Prostate gland (tissue), 2 donors: ENCODE measurements at regions not wholly inside any gene's neighbourhood (a gene's known extent, or its start where the extent isn't known, plus 50 kb on each side); places are given as distances from the start of the nearest gene placed in this dataset.

Experiments used
- DNase-seq: peaks from one replicate; pipeline ENCODE4 v3.0.0-alpha.2; 2019; ENCODE audit warnings: low spot score
- H3K27ac ChIP-seq, 2 donors: fragments of 200-600 bp; sonication (generic); 2 replicates each; pipeline ENCODE4 v1.5.1; 2017 to 2019
- H3K27me3 ChIP-seq: fragments of 200-600 bp; sonication (generic); replicated peaks from 2 replicates; pipeline ENCODE4 v1.5.1; 2019; ENCODE audit not compliant: insufficient read depth
- H3K36me3 ChIP-seq, 2 donors: fragments of 200-600 bp; sonication (generic); 1 replicate in 1 of 2; 2 replicates in 1 of 2; pipeline versions ENCODE4 v1.5.1 to v1.8.1; 2017 to 2019
- H3K4me1 ChIP-seq: fragments of 200-600 bp; sonication (generic); replicated peaks from 2 replicates; pipeline ENCODE4 v1.5.1; 2019
- H3K4me3 ChIP-seq, 2 donors: fragments of 200-600 bp; sonication (generic); 2 replicates each; pipeline ENCODE4 v1.5.1; 2017 to 2019
- H3K9me3 ChIP-seq: fragments of 200-600 bp; sonication (generic); 2 replicates; pipeline ENCODE4 v1.5.1; 2017
- POLR2A ChIP-seq: fragments of 450-650 bp; IDR thresholded peaks from one replicate; pipeline ENCODE4 v1.6.1; 2016; ENCODE audit warnings: antibody characterized with exemption, mild to moderate bottlenecking
- POLR2AphosphoS5 ChIP-seq: sonication (generic); formaldehyde crosslinking; IDR thresholded peaks from one replicate; pipeline ENCODE4 v1.6.1; 2017; ENCODE audit warnings: antibody characterized with exemption
- WGBS: methylation state at CpG from one replicate; pipeline ENCODE4 v1.1.5; 2018; 5-methylcytosine and 5-hydroxymethylcytosine counted together
- intact Hi-C: fragments of 100-400 bp; cut with DNase I; formaldehyde crosslinking; loops from one replicate; pipeline ENCODE4 v1.14.2; 2022
- TF ChIP-seq, protein P1 (sequence below), 4 experiments: fragments of 200-600 bp in 2 of 4; fragments of 450-650 bp in 2 of 4; sonication (generic) in 2 of 4; IDR thresholded peaks; 1 replicate in 3 of 4; 2 replicates in 1 of 4; pipeline ENCODE4 v1.5.1; 2016 to 2019; ENCODE audit warnings: antibody characterized with exemption in 4 of 4, mild to moderate bottlenecking in 2 of 4, moderate library complexity in 2 of 4

DNA sequence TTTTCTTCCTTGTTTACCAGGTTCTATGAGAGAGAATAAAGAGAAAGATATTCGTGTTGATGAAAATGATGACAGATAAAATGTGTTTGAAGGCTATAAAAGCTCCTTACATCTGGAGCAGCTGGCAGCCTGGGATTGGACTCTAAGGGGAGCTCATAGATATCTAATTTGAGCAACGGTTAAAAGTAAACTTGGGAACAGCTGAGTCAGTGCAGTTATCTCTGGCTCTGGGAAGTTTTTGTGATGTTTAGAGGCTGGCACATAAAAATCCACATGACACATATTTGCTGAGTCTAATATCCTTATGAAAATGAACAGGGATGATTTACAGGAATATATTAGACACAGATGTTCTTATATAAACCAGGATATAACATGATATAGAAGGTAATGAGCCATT lies 331.8 kb upstream of the TENM3 start:
- Histone ChIP-seq H3K27ac (no peak overlapping the region), H3K27me3 (no peaks in the 10 kb centered on the region), H3K9me3 (no peaks in the 10 kb centered on the region), H3K4me1 (no peaks in the 10 kb centered on the region), H3K4me3 (no peak overlapping the region), H3K36me3 (no peaks in the 10 kb centered on the region)
- TF ChIP-seq POLR2AphosphoS5: no peak
- TF ChIP-seq POLR2A: no peak
- TF ChIP-seq, protein P1, sequence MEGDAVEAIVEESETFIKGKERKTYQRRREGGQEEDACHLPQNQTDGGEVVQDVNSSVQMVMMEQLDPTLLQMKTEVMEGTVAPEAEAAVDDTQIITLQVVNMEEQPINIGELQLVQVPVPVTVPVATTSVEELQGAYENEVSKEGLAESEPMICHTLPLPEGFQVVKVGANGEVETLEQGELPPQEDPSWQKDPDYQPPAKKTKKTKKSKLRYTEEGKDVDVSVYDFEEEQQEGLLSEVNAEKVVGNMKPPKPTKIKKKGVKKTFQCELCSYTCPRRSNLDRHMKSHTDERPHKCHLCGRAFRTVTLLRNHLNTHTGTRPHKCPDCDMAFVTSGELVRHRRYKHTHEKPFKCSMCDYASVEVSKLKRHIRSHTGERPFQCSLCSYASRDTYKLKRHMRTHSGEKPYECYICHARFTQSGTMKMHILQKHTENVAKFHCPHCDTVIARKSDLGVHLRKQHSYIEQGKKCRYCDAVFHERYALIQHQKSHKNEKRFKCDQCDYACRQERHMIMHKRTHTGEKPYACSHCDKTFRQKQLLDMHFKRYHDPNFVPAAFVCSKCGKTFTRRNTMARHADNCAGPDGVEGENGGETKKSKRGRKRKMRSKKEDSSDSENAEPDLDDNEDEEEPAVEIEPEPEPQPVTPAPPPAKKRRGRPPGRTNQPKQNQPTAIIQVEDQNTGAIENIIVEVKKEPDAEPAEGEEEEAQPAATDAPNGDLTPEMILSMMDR (IDR thresholded peaks at IDR 0.05): no peak
- WGBS: 15% methylated on average over 2 of the region's 2 CpGs
- DNase-seq: no peak
- intact Hi-C loops: no loop called here

DNA sequence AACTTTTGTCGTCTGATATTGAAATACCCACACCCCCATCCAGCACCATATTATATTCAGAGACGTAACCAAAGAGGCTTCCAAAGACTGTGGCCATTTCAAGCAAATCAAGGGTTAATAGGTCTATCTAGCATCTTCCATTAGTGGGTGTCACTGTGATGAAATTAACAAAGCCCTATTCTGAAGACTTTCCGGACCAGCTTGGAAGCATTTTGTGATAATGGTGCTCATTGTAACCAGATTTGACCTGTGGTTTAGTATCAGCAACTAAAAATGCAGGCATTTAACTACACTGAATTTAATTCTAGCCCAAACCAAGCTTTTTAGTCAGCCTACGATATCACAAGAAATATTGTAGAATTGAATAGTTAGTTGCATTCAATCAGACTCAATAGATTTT lies 309.7 kb upstream of the TENM3 start:
- Histone ChIP-seq H3K27me3 (no peaks in the 10 kb centered on the region), H3K36me3 (no peaks in the 10 kb centered on the region), H3K4me1 (no peaks in the 10 kb centered on the region), H3K9me3 (no peaks in the 10 kb centered on the region), H3K27ac (no peak overlapping the region), H3K4me3 (no peak overlapping the region)
- 87% methylated on average over 4 of the region's 4 CpGs for WGBS
- TF ChIP-seq POLR2AphosphoS5: no peak
- TF ChIP-seq POLR2A: no peak
- TF ChIP-seq, protein P1 (IDR thresholded peaks at IDR 0.05): no peak
- intact Hi-C loops: no loop called here
- no peak for DNase-seq

DNA sequence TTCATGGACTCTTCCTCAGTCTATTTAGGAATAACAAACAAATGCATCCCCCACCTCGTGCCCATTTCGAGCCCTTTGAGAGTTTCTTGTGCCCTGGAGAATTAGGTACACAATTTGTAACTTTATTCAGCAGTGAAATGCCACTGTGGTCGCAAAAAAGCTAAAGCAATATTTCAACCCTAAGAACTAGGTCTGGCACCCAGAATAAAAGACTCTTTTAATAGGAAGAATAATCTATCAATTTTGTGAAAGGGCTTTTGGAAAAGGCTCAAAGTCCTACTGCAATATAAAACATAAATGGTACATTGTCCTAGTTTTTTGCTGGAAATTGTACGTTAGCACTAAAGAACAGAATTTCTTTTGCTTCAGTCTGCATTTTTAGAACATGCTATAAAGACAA lies 304.6 kb upstream of the TENM3 start:
- DNase-seq: no peak
- intact Hi-C loops: no loop called here
- TF ChIP-seq, protein P1 (IDR thresholded peaks at IDR 0.05): no peak
- no peak for TF ChIP-seq POLR2AphosphoS5
- TF ChIP-seq POLR2A: no peak

DNA sequence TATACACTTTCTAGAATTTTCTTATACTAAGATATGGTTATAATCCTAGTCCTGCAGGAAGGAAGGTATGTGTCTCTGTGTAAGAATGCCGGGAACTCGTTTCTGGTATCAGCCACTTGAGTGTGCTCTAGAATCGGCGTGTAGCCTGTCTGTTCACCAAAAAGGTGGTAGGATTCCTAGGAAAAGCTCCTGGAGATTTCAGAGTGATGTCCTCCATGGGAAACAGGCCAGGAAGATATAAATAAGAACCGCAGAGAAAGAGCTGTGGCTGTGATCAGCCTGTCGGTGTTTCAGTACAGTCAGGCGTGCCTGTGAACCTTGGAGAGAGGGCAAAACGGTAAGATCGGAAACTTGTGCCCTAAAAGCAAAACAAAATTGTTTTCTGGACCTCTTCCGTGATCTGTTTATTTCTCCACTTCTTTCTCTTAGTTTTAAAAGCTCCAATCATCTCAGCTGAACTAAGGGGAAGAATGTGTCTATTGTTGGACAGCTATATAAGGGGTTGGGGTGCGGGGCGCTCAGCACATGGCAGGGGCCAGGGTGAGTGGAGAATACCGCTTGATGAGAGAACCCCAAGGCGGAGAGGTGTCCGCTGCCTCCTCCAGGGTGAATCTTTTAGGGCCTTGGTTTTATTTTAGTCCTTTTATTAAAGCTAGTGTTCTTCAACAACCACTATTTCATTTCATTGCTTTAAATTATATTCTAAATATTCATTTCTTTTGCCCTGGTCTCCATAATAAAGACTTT lies 303.8 kb upstream of the TENM3 start:
- no peaks in the 10 kb centered on the region for H3K36me3 ChIP-seq
- 64% methylated on average over 15 of the region's 15 CpGs for WGBS

More for the DNA sequence above, 304.6 kb upstream of the TENM3 start:
- no peaks in the 10 kb centered on the region for H3K4me1 ChIP-seq
- no peaks in the 10 kb centered on the region for H3K27me3 ChIP-seq
- WGBS: 46% methylated on average over 4 of the region's 4 CpGs
- H3K36me3 ChIP-seq: no peaks in the 10 kb centered on the region
- no peak overlapping the region for H3K27ac ChIP-seq
- H3K4me3 ChIP-seq: no peak overlapping the region
- H3K9me3 ChIP-seq: no peaks in the 10 kb centered on the region

More for the DNA sequence above, 303.8 kb upstream of the TENM3 start:
- Histone ChIP-seq H3K4me3 (no peak overlapping the region), H3K27ac (no peak overlapping the region), H3K9me3 (no peaks in the 10 kb centered on the region), H3K27me3 (no peaks in the 10 kb centered on the region), H3K4me1 (no peaks in the 10 kb centered on the region)
- TF ChIP-seq POLR2AphosphoS5 (no peak), POLR2A (no peak)
- TF ChIP-seq, protein P1 (IDR thresholded peaks at IDR 0.05): no peak
- intact Hi-C loops: no loop called here
- DNase-seq: no peak
